OCI-LY3 (cell line): ENCODE measurements at regions not wholly inside any gene's neighbourhood (a gene's known extent, or its start where the extent isn't known, plus 50 kb on each side); places are given as distances from the start of the nearest gene placed in this dataset.

Source experiments
- H2AFZ ChIP-seq: fragments of 200-600, 300-600 bp; shearing (Covaris generic); 2 replicates; pipeline ENCODE4 v1.6.0; 2014; ENCODE audit warnings: antibody characterized with exemption, low read depth, low read length
- H3K27ac ChIP-seq: fragments of 200-600, 300-600 bp; sonication (generic); 2 replicates; pipeline ENCODE4 v1.5.1; 2014; ENCODE audit warnings: mild to moderate bottlenecking, low read length, moderate library complexity, mixed read lengths
- H3K27me3 ChIP-seq: fragments of 200-600, 300-600 bp; sonication (generic); 2 replicates; pipeline ENCODE4 v1.6.1; 2014; ENCODE audit warnings: low read depth, low read length, mixed read lengths
- H3K36me3 ChIP-seq: fragments of 200-600, 300-600 bp; sonication (generic); replicated peaks from 2 replicates; pipeline ENCODE3; 2014; ENCODE audit warnings: low read depth, low read length, mixed read lengths
- H3K4me1 ChIP-seq: fragments of 300-600, 200-600 bp; sonication (generic); 2 replicates; pipeline ENCODE4 v1.6.1; 2014; ENCODE audit warnings: low read length, mixed read lengths
- H3K4me2 ChIP-seq: fragments of 200-600, 300-600 bp; sonication (generic); 2 replicates; pipeline ENCODE4 v1.6.1; 2014; ENCODE audit warnings: low read length, mixed read lengths
- H3K4me3 ChIP-seq: fragments of 300-600, 200-600 bp; sonication (generic); 2 replicates; pipeline ENCODE4 v1.5.1; 2014; ENCODE audit warnings: antibody characterized with exemption, mild to moderate bottlenecking, low read length, moderate library complexity
- H3K79me2 ChIP-seq: fragments of 300-600, 200-600 bp; shearing (Covaris generic); 2 replicates; pipeline ENCODE4 v1.6.1; 2014; ENCODE audit warnings: mild to moderate bottlenecking, low read length, mixed read lengths
- H3K9ac ChIP-seq: fragments of 300-600, 200-600 bp; shearing (Covaris generic); 2 replicates; pipeline ENCODE4 v1.6.0; 2014; ENCODE audit warnings: mild to moderate bottlenecking, low read length, moderate library complexity
- H3K9me3 ChIP-seq: fragments of 200-600, 300-600 bp; shearing (Covaris generic); 2 replicates; pipeline ENCODE4 v1.6.1; 2014; ENCODE audit warnings: low read length, mixed read lengths; ENCODE audit not compliant: insufficient read depth
- H4K20me1 ChIP-seq: fragments of 200-600, 300-600 bp; sonication (generic); 2 replicates; pipeline ENCODE4 v1.6.1; 2016; ENCODE audit warnings: low read length, mixed read lengths; ENCODE audit not compliant: insufficient read depth
- EZH2phosphoT487 ChIP-seq: fragments of 200-600 bp; shearing (Covaris generic); IDR thresholded peaks from 2 replicates; pipeline ENCODE4 v1.6.1; 2018; ENCODE audit warnings: antibody characterized with exemption, mixed run types, low read depth
- TF ChIP-seq, protein P1 (sequence below): fragments of 200-600, 300-600 bp; sonication (generic); IDR thresholded peaks from 2 replicates; pipeline ENCODE4 v1.5.1; 2014; ENCODE audit warnings: antibody characterized with exemption, low read length, low read depth

- no peak overlapping the region for H3K9ac ChIP-seq
- H4K20me1 ChIP-seq = no peaks in the 10 kb centered on the region
- H3K9me3 ChIP-seq = no peaks in the 10 kb centered on the region
Observed at GRCh38 chr6:140364916-140365315, 990.5 kb upstream of the CITED2 start.

DNA sequence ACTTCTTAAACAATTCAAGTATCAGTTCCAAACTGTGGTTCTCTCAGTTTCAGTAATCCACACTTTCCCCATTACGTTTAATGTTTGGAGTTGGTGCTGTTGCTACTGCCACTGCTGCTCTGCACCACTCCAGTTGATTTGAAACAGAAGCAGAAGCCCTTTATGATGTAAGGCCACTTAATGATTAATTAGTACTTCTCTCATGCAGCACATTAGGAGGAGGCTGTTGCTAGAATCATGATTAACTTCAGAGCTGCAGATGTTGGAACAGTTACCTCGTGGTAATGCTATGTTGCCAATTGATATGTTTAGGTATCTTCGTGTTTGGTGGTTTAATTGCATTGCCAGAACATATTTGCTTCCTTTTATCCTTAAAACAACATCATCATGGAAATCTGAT, 986.2 kb upstream of the CITED2 start:
- H3K36me3 ChIP-seq = no peaks in the 10 kb centered on the region
- no peaks in the 10 kb centered on the region for H3K27me3 ChIP-seq

More at GRCh38 chr6:140364916-140365315, 990.5 kb upstream of the CITED2 start:
- TF ChIP-seq, protein P1, sequence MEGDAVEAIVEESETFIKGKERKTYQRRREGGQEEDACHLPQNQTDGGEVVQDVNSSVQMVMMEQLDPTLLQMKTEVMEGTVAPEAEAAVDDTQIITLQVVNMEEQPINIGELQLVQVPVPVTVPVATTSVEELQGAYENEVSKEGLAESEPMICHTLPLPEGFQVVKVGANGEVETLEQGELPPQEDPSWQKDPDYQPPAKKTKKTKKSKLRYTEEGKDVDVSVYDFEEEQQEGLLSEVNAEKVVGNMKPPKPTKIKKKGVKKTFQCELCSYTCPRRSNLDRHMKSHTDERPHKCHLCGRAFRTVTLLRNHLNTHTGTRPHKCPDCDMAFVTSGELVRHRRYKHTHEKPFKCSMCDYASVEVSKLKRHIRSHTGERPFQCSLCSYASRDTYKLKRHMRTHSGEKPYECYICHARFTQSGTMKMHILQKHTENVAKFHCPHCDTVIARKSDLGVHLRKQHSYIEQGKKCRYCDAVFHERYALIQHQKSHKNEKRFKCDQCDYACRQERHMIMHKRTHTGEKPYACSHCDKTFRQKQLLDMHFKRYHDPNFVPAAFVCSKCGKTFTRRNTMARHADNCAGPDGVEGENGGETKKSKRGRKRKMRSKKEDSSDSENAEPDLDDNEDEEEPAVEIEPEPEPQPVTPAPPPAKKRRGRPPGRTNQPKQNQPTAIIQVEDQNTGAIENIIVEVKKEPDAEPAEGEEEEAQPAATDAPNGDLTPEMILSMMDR = no peak
- no peak for TF ChIP-seq EZH2phosphoT487
- no peak overlapping the region for H2AFZ ChIP-seq
- H3K27me3 ChIP-seq = no peaks in the 10 kb centered on the region
- no peaks in the 10 kb centered on the region for H3K4me1 ChIP-seq
- no peaks in the 10 kb centered on the region for H3K79me2 ChIP-seq
- H3K36me3 ChIP-seq = no peaks in the 10 kb centered on the region
- no peak overlapping the region for H3K4me2 ChIP-seq
- no peak overlapping the region for H3K27ac ChIP-seq
- H3K4me3 ChIP-seq = no peak overlapping the region

GRCh38 chr6:140355476-140355875, 981.0 kb upstream of the CITED2 start:
- H3K27me3 ChIP-seq = no peaks in the 10 kb centered on the region
- no peak overlapping the region for H3K4me3 ChIP-seq
- no peak overlapping the region for H3K4me2 ChIP-seq
- no peaks in the 10 kb centered on the region for H3K9me3 ChIP-seq
- H3K79me2 ChIP-seq = no peaks in the 10 kb centered on the region
- H4K20me1 ChIP-seq = no peaks in the 10 kb centered on the region
- no peak overlapping the region for H3K27ac ChIP-seq
- H3K9ac ChIP-seq = no peak overlapping the region
- H2AFZ ChIP-seq = no peak overlapping the region
- TF ChIP-seq EZH2phosphoT487 = no peak
- TF ChIP-seq, protein P1 = no peak
- H3K4me1 ChIP-seq = no peaks in the 10 kb centered on the region
- H3K36me3 ChIP-seq = no peaks in the 10 kb centered on the region

More for the DNA sequence above, 986.2 kb upstream of the CITED2 start:
- H3K9me3 ChIP-seq = no peaks in the 10 kb centered on the region
- H3K4me3 ChIP-seq = no peak overlapping the region
- H3K4me1 ChIP-seq = no peaks in the 10 kb centered on the region
- no peak overlapping the region for H3K4me2 ChIP-seq
- no peak for TF ChIP-seq EZH2phosphoT487
- TF ChIP-seq, protein P1 = no peak
- no peak overlapping the region for H3K27ac ChIP-seq
- H4K20me1 ChIP-seq = no peaks in the 10 kb centered on the region
- no peak overlapping the region for H3K9ac ChIP-seq
- H2AFZ ChIP-seq = no peak overlapping the region
- H3K79me2 ChIP-seq = no peaks in the 10 kb centered on the region

DNA sequence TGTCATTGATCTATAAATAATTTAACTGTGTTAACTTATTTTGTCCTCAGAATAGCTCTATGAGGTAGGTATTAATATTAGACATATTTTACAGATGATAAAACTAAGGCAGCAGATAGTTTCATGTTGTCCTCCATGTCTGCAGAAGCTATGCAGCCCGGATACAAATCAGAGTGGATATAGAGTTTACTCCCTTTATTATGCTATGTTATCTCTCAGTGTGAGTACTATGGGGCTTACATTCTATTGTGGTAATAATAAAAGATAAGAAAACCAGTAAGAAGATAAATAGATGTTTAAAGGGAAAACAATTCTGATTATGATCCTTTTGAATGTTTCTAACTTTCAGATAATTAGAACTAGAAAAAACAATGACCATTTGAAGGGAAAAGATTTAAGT, 979.8 kb upstream of the CITED2 start:
- TF ChIP-seq, protein P1 = no peak
- TF ChIP-seq EZH2phosphoT487 = no peak
- no peaks in the 10 kb centered on the region for H3K9me3 ChIP-seq
- H3K27ac ChIP-seq = no peak overlapping the region
- no peaks in the 10 kb centered on the region for H3K79me2 ChIP-seq
- H4K20me1 ChIP-seq = no peaks in the 10 kb centered on the region
- no peaks in the 10 kb centered on the region for H3K27me3 ChIP-seq
- H3K9ac ChIP-seq = no peak overlapping the region
- no peaks in the 10 kb centered on the region for H3K36me3 ChIP-seq
- no peak overlapping the region for H3K4me2 ChIP-seq
- H3K4me3 ChIP-seq = no peak overlapping the region
- no peak overlapping the region for H2AFZ ChIP-seq
- H3K4me1 ChIP-seq = no peaks in the 10 kb centered on the region
